ENCODE measurements at regions not wholly inside any gene's neighbourhood (a gene's known extent, or its start where the extent isn't known, plus 50 kb on each side); places are given as distances from the start of the nearest gene placed in this dataset.

- Histone ChIP-seq H3K4me2 (ENCODE audit: low read length) (no peak overlapping the region), H3K9me3 (replicated peaks; ENCODE audit: low read length) (no peaks in the 10 kb centered on the region)
Measured at GRCh38 chr3:18666655-18667054, 241.5 kb upstream of the SATB1 start.

GRCh38 chr3:18660059-18660458 lies 234.9 kb upstream of the SATB1 start:
- Histone ChIP-seq H3K9me3 (replicated peaks; ENCODE audit: low read length) (no peaks in the 10 kb centered on the region), H3K27me3 (ENCODE audit: control insufficient read depth, insufficient read depth, low read length) (no peaks in the 10 kb centered on the region), H3K4me2 (ENCODE audit: low read length) (no peak overlapping the region), H3K4me3 (ENCODE audit: low read length) (no peak overlapping the region), H3K9ac (ENCODE audit: low read depth, low read length) (no peak overlapping the region), H3K4me1 (ENCODE audit: control insufficient read depth, insufficient read depth, low read length) (no peaks in the 10 kb centered on the region), H3K36me3 (ENCODE audit: insufficient read depth, low read length) (no peaks in the 10 kb centered on the region)

More at GRCh38 chr3:18666655-18667054, 241.5 kb upstream of the SATB1 start:
- no peak overlapping the region for H3K9ac ChIP-seq (ENCODE audit: low read depth, low read length)
- no peak overlapping the region for H3K4me3 ChIP-seq (ENCODE audit: low read length)
- H3K36me3 ChIP-seq (ENCODE audit: insufficient read depth, low read length) = no peaks in the 10 kb centered on the region
- H3K27me3 ChIP-seq (ENCODE audit: control insufficient read depth, insufficient read depth, low read length) = no peaks in the 10 kb centered on the region
- no peaks in the 10 kb centered on the region for H3K4me1 ChIP-seq (ENCODE audit: control insufficient read depth, insufficient read depth, low read length)

- Histone ChIP-seq H3K4me3 (ENCODE audit: low read length) (no peak overlapping the region), H3K27me3 (ENCODE audit: control insufficient read depth, insufficient read depth, low read length) (no peaks in the 10 kb centered on the region), H3K9ac (ENCODE audit: low read depth, low read length) (no peak overlapping the region), H3K4me1 (ENCODE audit: control insufficient read depth, insufficient read depth, low read length) (no peaks in the 10 kb centered on the region), H3K4me2 (ENCODE audit: low read length) (no peak overlapping the region), H3K36me3 (ENCODE audit: insufficient read depth, low read length) (no peaks in the 10 kb centered on the region), H3K9me3 (replicated peaks; ENCODE audit: low read length) (no peaks in the 10 kb centered on the region)
Measured at GRCh38 chr3:18657858-18658820, 233.0 kb upstream of the SATB1 start.

GRCh38 chr3:18656866-18657265 lies 231.7 kb upstream of the SATB1 start:
- no peak overlapping the region for H3K9ac ChIP-seq (ENCODE audit: low read depth, low read length)
- H3K9me3 ChIP-seq (replicated peaks; ENCODE audit: low read length) = no peaks in the 10 kb centered on the region
- no peak overlapping the region for H3K4me2 ChIP-seq (ENCODE audit: low read length)
- no peaks in the 10 kb centered on the region for H3K4me1 ChIP-seq (ENCODE audit: control insufficient read depth, insufficient read depth, low read length)
- H3K4me3 ChIP-seq (ENCODE audit: low read length) = no peak overlapping the region
- no peaks in the 10 kb centered on the region for H3K27me3 ChIP-seq (ENCODE audit: control insufficient read depth, insufficient read depth, low read length)
- no peaks in the 10 kb centered on the region for H3K36me3 ChIP-seq (ENCODE audit: insufficient read depth, low read length)

GRCh38 chr3:18656410-18656809 lies 231.3 kb upstream of the SATB1 start:
- Histone ChIP-seq H3K4me1 (ENCODE audit: control insufficient read depth, insufficient read depth, low read length) (no peaks in the 10 kb centered on the region), H3K4me2 (ENCODE audit: low read length) (no peak overlapping the region), H3K9ac (ENCODE audit: low read depth, low read length) (no peak overlapping the region), H3K27me3 (ENCODE audit: control insufficient read depth, insufficient read depth, low read length) (no peaks in the 10 kb centered on the region), H3K36me3 (ENCODE audit: insufficient read depth, low read length) (no peaks in the 10 kb centered on the region), H3K4me3 (ENCODE audit: low read length) (no peak overlapping the region), H3K9me3 (replicated peaks; ENCODE audit: low read length) (no peaks in the 10 kb centered on the region)

GRCh38 chr3:18655827-18656226 lies 230.7 kb upstream of the SATB1 start:
- H3K27me3 ChIP-seq (ENCODE audit: control insufficient read depth, insufficient read depth, low read length) = no peaks in the 10 kb centered on the region
- no peak overlapping the region for H3K9ac ChIP-seq (ENCODE audit: low read depth, low read length)
- no peak overlapping the region for H3K4me2 ChIP-seq (ENCODE audit: low read length)
- no peaks in the 10 kb centered on the region for H3K36me3 ChIP-seq (ENCODE audit: insufficient read depth, low read length)
- no peak overlapping the region for H3K4me3 ChIP-seq (ENCODE audit: low read length)
- no peaks in the 10 kb centered on the region for H3K4me1 ChIP-seq (ENCODE audit: control insufficient read depth, insufficient read depth, low read length)
- H3K9me3 ChIP-seq (replicated peaks; ENCODE audit: low read length) = no peaks in the 10 kb centered on the region

- no peak overlapping the region for H3K4me3 ChIP-seq (ENCODE audit: low read length)
- no peaks in the 10 kb centered on the region for H3K27me3 ChIP-seq (ENCODE audit: control insufficient read depth, insufficient read depth, low read length)
- H3K9me3 ChIP-seq (replicated peaks; ENCODE audit: low read length) = no peaks in the 10 kb centered on the region
- H3K4me1 ChIP-seq (ENCODE audit: control insufficient read depth, insufficient read depth, low read length) = no peaks in the 10 kb centered on the region
- H3K4me2 ChIP-seq (ENCODE audit: low read length) = no peak overlapping the region
- no peaks in the 10 kb centered on the region for H3K36me3 ChIP-seq (ENCODE audit: insufficient read depth, low read length)
- H3K9ac ChIP-seq (ENCODE audit: low read depth, low read length) = no peak overlapping the region
Measured at GRCh38 chr3:18652781-18653180, 227.6 kb upstream of the SATB1 start.

GRCh38 chr3:18650731-18651130 lies 225.6 kb upstream of the SATB1 start:
- no peak overlapping the region for H3K4me2 ChIP-seq (ENCODE audit: low read length)
- H3K9ac ChIP-seq (ENCODE audit: low read depth, low read length) = no peak overlapping the region
- no peaks in the 10 kb centered on the region for H3K4me1 ChIP-seq (ENCODE audit: control insufficient read depth, insufficient read depth, low read length)
- no peaks in the 10 kb centered on the region for H3K9me3 ChIP-seq (replicated peaks; ENCODE audit: low read length)
- H3K4me3 ChIP-seq (ENCODE audit: low read length) = no peak overlapping the region
- no peaks in the 10 kb centered on the region for H3K36me3 ChIP-seq (ENCODE audit: insufficient read depth, low read length)
- H3K27me3 ChIP-seq (ENCODE audit: control insufficient read depth, insufficient read depth, low read length) = no peaks in the 10 kb centered on the region

- H3K36me3 ChIP-seq (ENCODE audit: insufficient read depth, low read length) = no peaks in the 10 kb centered on the region
- H3K9me3 ChIP-seq (replicated peaks; ENCODE audit: low read length) = no peaks in the 10 kb centered on the region
- H3K4me2 ChIP-seq (ENCODE audit: low read length) = no peak overlapping the region
- H3K4me1 ChIP-seq (ENCODE audit: control insufficient read depth, insufficient read depth, low read length) = no peaks in the 10 kb centered on the region
- no peaks in the 10 kb centered on the region for H3K27me3 ChIP-seq (ENCODE audit: control insufficient read depth, insufficient read depth, low read length)
- H3K9ac ChIP-seq (ENCODE audit: low read depth, low read length) = no peak overlapping the region
- no peak overlapping the region for H3K4me3 ChIP-seq (ENCODE audit: low read length)
Measured at GRCh38 chr3:18649666-18650363, 224.7 kb upstream of the SATB1 start.

GRCh38 chr3:18648868-18649462 lies 223.8 kb upstream of the SATB1 start:
- no peak overlapping the region for H3K9ac ChIP-seq (ENCODE audit: low read depth, low read length)
- no peaks in the 10 kb centered on the region for H3K36me3 ChIP-seq (ENCODE audit: insufficient read depth, low read length)
- no peaks in the 10 kb centered on the region for H3K4me1 ChIP-seq (ENCODE audit: control insufficient read depth, insufficient read depth, low read length)
- no peaks in the 10 kb centered on the region for H3K9me3 ChIP-seq (replicated peaks; ENCODE audit: low read length)
- H3K4me3 ChIP-seq (ENCODE audit: low read length) = no peak overlapping the region
- no peaks in the 10 kb centered on the region for H3K27me3 ChIP-seq (ENCODE audit: control insufficient read depth, insufficient read depth, low read length)
- no peak overlapping the region for H3K4me2 ChIP-seq (ENCODE audit: low read length)

GRCh38 chr3:18648159-18648558 lies 223.0 kb upstream of the SATB1 start:
- no peak overlapping the region for H3K4me3 ChIP-seq (ENCODE audit: low read length)
- no peaks in the 10 kb centered on the region for H3K4me1 ChIP-seq (ENCODE audit: control insufficient read depth, insufficient read depth, low read length)
- no peaks in the 10 kb centered on the region for H3K9me3 ChIP-seq (replicated peaks; ENCODE audit: low read length)
- H3K27me3 ChIP-seq (ENCODE audit: control insufficient read depth, insufficient read depth, low read length) = no peaks in the 10 kb centered on the region
- H3K4me2 ChIP-seq (ENCODE audit: low read length) = no peak overlapping the region
- no peaks in the 10 kb centered on the region for H3K36me3 ChIP-seq (ENCODE audit: insufficient read depth, low read length)
- H3K9ac ChIP-seq (ENCODE audit: low read depth, low read length) = no peak overlapping the region

Measured in skeletal muscle satellite cell (primary cell).